Activated T-helper 1 cell treated with Interleukin-2 at 50 U/mL for 16 hours (primary cell): ENCODE measurements at regions not wholly inside any gene's neighbourhood (a gene's known extent, or its start where the extent isn't known, plus 50 kb on each side); places are given as distances from the start of the nearest gene placed in this dataset.
"Not testable (repeated sequence)": the region's sequence is repeated elsewhere in the genome, so short reads cannot be mapped to it uniquely, and the experiment has no call there.

Source experiments
- DNase-seq: peaks from one replicate; pipeline ENCODE4 v3.0.0-alpha.2; 2020; ENCODE audit warnings: low read depth

GRCh38 chr4:141534985-141535384 is 101.4 kb upstream of the IL15 start:
- DNase-seq = no peak

- DNase-seq = no peak
Measured at GRCh38 chr4:141538001-141538400, 98.4 kb upstream of the IL15 start.

GRCh38 chr4:141540643-141541042 is 95.7 kb upstream of the IL15 start:
- no peak for DNase-seq

DNA sequence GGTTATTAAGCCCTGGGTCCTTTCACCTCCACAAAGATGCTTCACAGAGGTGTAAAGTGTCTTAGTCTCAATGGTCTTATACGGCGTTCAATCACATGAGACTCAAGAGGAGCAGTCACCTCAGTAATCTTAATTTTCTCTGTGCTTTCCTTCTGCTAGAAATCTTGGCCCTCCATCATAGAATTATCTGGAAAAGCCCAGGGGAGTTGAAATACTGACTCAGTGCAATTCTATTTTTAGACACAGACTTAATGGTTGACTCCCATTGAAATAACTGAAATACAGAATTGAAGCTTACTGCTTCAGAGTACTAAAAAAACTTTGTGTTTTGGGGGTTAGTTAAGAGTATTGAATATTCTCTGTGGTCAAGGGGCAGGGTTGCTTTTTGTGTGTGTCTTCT is 94.5 kb upstream of the IL15 start:
- DNase-seq = no peak

GRCh38 chr4:141543176-141543575 is 93.2 kb upstream of the IL15 start:
- DNase-seq = no peak

DNA sequence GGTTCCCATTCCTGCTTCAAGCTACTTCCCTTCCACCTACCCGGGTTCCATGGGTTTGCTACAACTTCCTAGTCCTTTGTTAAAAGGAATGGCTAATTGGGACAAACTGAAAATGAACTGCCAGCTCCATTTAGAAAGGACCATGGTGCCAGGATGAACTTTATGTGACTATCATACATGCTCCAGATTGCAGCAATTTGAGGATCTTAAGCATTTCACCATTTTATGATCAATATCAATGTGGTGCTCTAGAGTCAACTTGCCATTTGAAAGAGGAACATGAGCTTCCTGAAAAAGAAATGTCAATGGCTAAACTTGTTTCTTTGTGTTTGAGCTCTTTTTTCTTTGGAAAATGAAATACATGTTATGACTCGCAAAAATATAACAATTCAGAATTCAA is 92.7 kb upstream of the IL15 start:
- no peak for DNase-seq

DNA sequence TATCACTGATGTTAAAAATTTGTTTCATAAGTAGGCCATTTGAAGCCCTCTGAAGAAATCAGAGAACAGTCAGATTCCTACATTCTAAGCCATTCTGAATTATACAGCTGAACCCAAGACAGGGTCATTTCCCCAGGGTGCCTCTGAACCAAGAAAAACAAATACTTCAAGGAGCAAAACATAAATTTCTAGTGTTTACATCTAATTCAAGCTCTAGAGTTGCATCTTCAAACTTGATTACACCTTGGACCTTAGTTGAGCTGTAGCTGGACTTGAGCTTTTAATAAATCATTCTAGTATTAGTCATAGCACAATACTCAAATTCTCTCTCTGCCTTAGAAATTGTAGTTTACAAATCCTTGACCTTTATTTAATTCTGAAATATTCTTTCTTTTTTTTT is 87.6 kb upstream of the IL15 start:
- no peak for DNase-seq

DNA sequence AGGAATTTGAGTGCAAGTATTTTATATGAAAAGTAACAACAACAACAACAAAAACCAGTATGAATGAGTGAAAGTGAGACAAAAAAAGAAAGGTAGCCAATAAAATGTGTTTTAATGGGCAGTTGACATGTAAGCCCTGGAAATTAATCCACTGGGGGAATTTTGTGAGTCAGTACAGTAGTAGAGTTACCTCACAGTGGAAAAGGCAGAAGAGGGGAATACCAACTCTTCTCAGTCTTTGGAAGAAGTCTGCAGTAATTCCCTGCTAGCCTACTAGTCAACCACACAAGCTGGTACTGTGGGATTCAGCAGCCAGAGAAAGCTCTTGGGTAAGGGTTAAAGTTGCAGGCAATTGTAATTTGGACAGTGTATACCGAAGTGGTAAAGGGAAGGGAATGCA is 76.3 kb upstream of the IL15 start:
- DNase-seq = no peak

DNA sequence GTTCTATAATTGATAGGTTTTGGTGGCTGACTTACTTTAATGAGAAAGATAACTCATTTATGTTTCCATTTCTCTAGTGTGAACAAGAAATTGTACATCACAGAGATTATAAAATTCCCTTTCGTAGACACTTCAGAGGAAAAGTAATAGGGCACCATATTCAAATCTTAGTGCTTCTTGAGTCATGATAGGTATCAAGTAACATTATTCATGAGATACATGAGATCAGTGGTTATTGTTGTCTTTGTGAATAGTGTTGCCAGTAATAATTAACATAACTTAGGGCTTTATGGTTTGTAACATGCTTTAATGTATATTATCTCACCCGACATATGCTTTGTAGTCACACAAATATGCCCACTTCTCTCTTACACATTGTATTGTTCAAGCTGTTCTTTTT is 73.7 kb upstream of the IL15 start:
- DNase-seq = no peak

GRCh38 chr4:141563723-141564122 is 72.7 kb upstream of the IL15 start:
- DNase-seq = no peak

- DNase-seq = not testable (repeated sequence)
Measured at GRCh38 chr4:141564961-141565360, 71.4 kb upstream of the IL15 start.

- no peak for DNase-seq
Measured at GRCh38 chr4:141565379-141566089, 70.8 kb upstream of the IL15 start.

GRCh38 chr4:141567326-141567915 is 69.0 kb upstream of the IL15 start:
- DNase-seq = no peak

GRCh38 chr4:141569141-141569540 is 67.2 kb upstream of the IL15 start:
- DNase-seq = no peak

DNA sequence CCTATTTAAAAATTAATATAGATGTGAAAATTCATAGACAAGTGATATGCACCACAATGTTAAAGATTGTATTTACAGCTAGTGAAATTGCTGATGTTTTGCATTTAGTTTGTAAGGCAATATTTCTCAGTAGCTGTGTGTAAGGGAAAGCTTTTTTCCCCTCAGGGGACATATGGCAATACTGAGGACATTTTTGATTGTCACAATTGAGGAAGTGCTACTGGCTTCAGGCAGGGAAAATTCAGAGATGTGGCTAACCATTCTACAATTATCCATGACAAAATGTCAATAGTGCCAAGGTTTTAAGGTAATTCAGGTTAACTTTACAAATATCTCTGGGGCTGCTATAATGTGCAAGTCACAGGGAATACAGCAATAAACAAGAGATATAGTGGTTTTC is 66.1 kb upstream of the IL15 start:
- DNase-seq = no peak

DNA sequence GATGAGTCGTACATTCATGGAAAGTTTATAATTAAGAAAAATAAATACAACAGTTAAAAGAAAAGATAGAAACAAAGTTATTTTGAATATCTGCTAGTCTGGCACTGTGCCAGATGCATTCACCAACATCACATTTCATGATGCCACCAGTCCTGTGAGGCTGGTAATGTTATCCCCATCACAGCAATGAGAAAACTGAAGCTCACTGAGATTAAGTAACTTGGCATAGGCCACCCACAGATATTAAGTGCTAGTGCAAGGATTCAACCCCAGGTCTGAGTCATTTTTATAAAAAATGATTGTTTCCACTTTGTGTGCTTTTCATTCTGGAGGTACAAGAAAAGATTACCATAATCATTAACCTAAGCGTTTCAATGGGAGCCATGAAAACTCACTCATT is 65.0 kb upstream of the IL15 start:
- no peak for DNase-seq

DNA sequence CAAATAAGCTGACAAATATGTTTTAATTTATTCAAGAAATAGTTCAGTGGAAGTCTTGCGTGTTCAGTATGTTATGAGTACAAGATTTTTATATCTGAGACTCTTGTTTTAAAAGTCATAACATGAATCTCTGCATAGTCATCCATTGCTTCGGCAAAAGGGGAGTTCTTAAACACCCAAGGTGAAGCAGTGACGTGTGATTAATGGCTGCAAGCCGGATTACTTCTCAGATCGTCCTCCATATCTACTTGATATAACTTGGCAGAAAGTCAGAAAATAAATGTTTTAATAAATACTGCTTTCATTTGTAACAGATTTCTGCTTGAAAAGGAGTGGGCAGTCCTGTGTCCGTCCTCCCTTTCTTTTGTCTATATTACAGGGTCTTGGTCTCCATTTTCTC is 64.6 kb upstream of the IL15 start:
- no peak for DNase-seq

DNA sequence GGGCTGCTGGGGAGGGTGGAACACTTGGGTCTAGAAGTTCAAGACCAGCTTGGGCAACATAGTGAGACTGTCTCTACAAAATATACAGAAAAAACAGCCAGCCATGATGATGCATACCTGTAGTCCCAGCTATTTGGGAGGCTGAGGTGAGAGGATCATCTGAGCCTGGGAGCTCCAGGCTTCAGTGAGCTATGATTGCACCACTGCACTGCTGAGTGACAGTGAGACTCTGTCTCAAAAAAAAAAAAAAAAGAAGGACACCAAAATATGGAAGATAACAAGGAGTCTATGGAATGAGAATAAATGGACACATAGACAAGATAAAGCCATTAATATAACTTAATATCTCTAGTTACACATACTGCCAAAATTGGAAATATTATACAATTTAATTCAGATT is 62.7 kb upstream of the IL15 start:
- no peak for DNase-seq

DNA sequence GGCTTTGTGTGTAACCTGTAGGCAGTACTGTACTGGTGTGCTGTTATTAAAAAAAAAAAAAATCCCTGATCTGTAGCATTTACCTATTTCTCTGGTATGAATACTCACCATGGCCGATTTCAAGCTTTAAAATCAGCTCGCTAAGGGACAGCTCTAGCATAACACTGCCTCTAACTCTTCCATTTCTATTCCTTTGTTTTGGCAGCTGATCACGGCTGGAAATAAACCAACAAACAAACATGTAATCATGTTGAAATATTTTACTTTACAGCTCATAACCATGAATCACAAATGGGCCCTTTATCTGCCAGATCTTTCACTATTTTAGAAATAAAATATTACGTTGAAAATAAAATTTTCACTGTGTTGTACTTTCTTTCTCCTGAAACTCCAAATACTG is 60.5 kb upstream of the IL15 start:
- DNase-seq = no peak

DNA sequence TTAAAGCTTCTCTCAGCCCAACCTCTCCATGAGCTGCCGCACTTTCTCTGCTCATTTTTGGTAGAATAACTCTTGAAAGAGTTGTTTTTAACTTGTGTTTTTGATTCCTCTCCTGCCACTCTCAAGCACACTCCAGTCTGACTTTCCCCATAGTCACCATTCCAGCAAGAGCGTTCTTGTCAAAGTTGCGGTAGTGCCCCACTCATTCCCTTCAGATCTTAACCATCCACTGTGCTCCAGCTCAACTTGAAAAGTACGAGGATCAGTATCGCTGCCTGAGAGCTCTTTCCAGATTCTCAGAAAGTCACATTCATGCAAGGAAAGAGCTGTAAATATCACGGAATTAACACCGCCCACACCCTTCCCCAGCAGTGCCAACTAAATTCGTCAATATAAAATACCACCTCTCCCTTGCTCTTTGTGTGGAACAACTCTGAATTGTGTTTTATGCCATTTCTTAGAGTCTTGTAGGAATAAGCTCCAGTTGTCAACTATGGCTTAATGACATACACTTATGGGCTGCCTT is 59.7 kb upstream of the IL15 start:
- DNase-seq = no peak

- DNase-seq = no peak
Measured at GRCh38 chr4:141578451-141578850, 57.9 kb upstream of the IL15 start.

GRCh38 chr4:141580523-141580922 is 55.9 kb upstream of the IL15 start:
- no peak for DNase-seq
